Body of pancreas (tissue), 4 donors: ENCODE measurements at regions not wholly inside any gene's neighbourhood (a gene's known extent, or its start where the extent isn't known, plus 50 kb on each side); places are given as distances from the start of the nearest gene placed in this dataset.

ENCODE experiments used
- ATAC-seq: fragments of 150-250 bp; one replicate; pipeline ENCODE4 v1.9.1; 2016
- DNase-seq, 4 donors: peaks; one replicate each; pipeline ENCODE4 v3.0.0-alpha.2; 2019
- H3K27ac ChIP-seq, 4 donors: fragments of 200-600 bp; sonication (generic); 1 replicate in 3 of 4; 2 replicates in 1 of 4; pipeline versions ENCODE4 v1.5.1 to v1.6.1; 2016 to 2019; ENCODE audit warnings: mild to moderate bottlenecking in 1 of 4, mixed read lengths in 1 of 4, moderate library complexity in 1 of 4
- H3K27me3 ChIP-seq, 2 donors: fragments of 200-600 bp; sonication (generic); one replicate each; pipeline ENCODE4 v1.6.0; 2016; ENCODE audit warnings: mild to moderate bottlenecking in 1 of 2
- H3K36me3 ChIP-seq, 2 donors: fragments of 200-600 bp; sonication (generic); replicated peaks in 1 of 2; 2 replicates each; pipeline ENCODE4 v1.5.1; 2016; ENCODE audit warnings: low read depth in 2 of 2; ENCODE audit not compliant: insufficient read depth in 1 of 2
- H3K4me1 ChIP-seq: fragments of 200-600 bp; sonication (generic); one replicate; pipeline ENCODE4 v1.6.0; 2016
- H3K4me3 ChIP-seq, 2 donors: fragments of 200-600 bp; sonication (generic); 1 replicate in 1 of 2; 2 replicates in 1 of 2; pipeline ENCODE4 v1.5.1; 2016 to 2019
- H3K9me3 ChIP-seq, 3 donors: fragments of 200-600 bp; sonication (generic); 1 replicate in 2 of 3; 2 replicates in 1 of 3; pipeline ENCODE4 v1.5.1; 2016
- POLR2A ChIP-seq, 3 donors: fragments of 450-650 bp; IDR thresholded peaks; one replicate each; pipeline ENCODE4 v1.6.1; 2016; ENCODE audit warnings: antibody characterized with exemption in 3 of 3, mild to moderate bottlenecking in 2 of 3
- WGBS, 2 donors: methylation state at CpG; one replicate each; pipeline ENCODE4 v1.1.5; 2017; 5-methylcytosine and 5-hydroxymethylcytosine counted together
- intact Hi-C: fragments of 100-400 bp; cut with DNase I; formaldehyde crosslinking; loops from one replicate; pipeline ENCODE4 v1.15.1; 2023
- TF ChIP-seq, protein P1 (sequence below), 7 experiments: fragments of 450-650 bp in 4 of 7; fragments of 200-600 bp in 3 of 7; sonication (generic) in 3 of 7; IDR thresholded peaks; one replicate each; pipeline ENCODE4 v1.5.1; 2016 to 2019; ENCODE audit warnings: antibody characterized with exemption in 7 of 7

DNA sequence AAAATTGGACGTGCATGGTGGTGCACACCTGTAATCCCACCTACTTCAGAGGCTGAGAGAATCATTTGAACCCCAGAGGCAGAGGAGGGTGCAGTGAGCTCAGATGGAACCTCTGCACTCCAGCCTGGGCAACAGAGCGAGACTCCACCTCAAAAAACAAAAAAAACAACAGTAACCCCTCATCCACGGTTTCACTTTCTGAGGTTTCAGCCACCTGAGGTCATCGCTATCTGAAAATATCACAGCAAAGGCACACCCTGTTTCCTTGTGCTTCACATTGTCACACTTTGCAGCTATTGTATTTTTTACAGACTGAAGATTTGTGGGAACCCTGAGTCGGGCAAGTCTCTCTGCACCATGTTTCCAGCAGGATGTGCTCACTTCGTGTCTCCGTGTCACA, 54.1 kb upstream of the FOXQ1 start:
- 83 to 86% methylated on average over 7 of the region's 7 CpGs for WGBS, 2 donors
- Histone ChIP-seq H3K4me3 (no peak overlapping the region), H3K27me3 (no peaks in the 10 kb centered on the region), H3K4me1 (no peaks in the 10 kb centered on the region), H3K9me3 (no peaks in the 10 kb centered on the region), H3K36me3 (no peaks in the 10 kb centered on the region), H3K27ac (no peak overlapping the region)
- intact Hi-C loops = no loop called here
- DNase-seq = no peak
- TF ChIP-seq POLR2A (IDR thresholded peaks at IDR 0.05) = no peak
- TF ChIP-seq, protein P1, sequence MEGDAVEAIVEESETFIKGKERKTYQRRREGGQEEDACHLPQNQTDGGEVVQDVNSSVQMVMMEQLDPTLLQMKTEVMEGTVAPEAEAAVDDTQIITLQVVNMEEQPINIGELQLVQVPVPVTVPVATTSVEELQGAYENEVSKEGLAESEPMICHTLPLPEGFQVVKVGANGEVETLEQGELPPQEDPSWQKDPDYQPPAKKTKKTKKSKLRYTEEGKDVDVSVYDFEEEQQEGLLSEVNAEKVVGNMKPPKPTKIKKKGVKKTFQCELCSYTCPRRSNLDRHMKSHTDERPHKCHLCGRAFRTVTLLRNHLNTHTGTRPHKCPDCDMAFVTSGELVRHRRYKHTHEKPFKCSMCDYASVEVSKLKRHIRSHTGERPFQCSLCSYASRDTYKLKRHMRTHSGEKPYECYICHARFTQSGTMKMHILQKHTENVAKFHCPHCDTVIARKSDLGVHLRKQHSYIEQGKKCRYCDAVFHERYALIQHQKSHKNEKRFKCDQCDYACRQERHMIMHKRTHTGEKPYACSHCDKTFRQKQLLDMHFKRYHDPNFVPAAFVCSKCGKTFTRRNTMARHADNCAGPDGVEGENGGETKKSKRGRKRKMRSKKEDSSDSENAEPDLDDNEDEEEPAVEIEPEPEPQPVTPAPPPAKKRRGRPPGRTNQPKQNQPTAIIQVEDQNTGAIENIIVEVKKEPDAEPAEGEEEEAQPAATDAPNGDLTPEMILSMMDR (IDR thresholded peaks at IDR 0.05) = no peak
- ATAC-seq = no peak

DNA sequence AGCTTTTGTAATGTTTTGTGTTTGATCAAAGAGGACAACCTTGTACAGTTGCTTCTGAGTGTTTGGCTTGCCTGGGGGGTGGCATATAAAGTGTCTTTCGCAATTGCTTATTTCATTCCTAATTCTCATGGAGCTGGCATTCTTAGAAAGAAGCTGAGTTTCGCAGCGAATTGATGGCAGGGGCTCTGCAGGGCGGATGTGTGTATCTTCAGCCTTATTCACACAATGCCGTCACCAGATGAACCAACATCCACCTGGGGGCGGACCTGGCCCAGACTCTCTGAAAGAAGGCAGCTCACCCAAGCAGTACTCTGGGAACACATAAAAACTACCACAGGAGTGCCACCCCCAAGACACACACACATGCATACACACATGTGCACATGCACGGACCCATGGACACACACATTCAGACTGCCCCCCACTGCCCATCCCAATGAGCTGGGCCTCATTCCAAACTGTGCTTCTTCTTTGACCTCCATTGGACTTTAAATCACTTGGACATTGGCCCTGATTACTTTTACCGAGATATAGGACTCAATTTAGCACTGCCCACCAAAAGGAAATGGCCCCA, 55.4 kb upstream of the FOXQ1 start:
- 89 to 93% methylated on average over 8 of the region's 8 CpGs for WGBS, 2 donors
- H3K36me3 ChIP-seq = no peaks in the 10 kb centered on the region
- ATAC-seq = no peak
- H3K27ac ChIP-seq = no peak overlapping the region
- no peak for DNase-seq
- H3K4me1 ChIP-seq = peaks cover 9% of the 10 kb centered on the region
- H3K27me3 ChIP-seq = no peaks in the 10 kb centered on the region
- no peak overlapping the region for H3K4me3 ChIP-seq
- no peaks in the 10 kb centered on the region for H3K9me3 ChIP-seq
- TF ChIP-seq, protein P1 (IDR thresholded peaks at IDR 0.05) = no peak
- intact Hi-C loops = no loop called here

DNA sequence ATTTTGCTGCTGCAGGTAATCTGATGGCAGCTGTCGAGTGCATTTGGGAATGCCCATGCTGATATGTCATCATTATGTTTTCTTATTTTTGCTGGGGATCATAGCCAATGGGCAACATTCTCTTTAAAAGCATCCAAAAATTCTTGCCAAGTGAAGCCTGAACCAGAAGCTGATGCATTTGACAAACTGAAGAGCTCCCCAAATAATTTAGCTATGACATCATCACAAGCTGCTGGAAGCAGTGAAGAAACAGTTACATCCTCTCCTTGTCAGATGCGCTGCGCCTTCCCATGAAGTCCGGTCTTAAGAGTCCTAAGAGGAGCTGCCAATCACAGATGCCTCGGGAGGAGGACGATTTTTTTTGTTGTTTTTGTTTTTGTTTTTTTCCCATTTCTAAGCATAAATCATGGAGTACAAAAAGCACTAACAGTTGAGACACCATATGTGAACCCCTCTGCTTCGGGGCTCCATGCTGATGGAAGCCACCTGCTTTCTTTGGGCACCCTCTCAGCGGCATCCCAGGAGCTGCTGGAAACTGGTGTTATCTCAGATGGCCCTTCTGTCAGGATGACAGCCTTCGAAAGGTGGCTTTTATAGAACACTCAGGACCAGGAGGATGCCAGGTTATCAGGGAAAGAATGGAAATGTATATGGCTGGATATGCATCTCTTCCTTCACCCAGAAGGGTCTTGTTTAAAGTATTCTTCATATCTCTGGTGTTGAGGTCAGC, 56.1 kb upstream of the FOXQ1 start:
- no peaks in the 10 kb centered on the region for H3K27me3 ChIP-seq
- 76 to 83% methylated on average over 9 of the region's 9 CpGs for WGBS, 2 donors
- TF ChIP-seq POLR2A (IDR thresholded peaks at IDR 0.05) = no peak
- TF ChIP-seq, protein P1 (IDR thresholded peaks at IDR 0.05) = no peak
- H3K4me1 ChIP-seq = peaks cover 14% of the 10 kb centered on the region
- no peak overlapping the region for H3K4me3 ChIP-seq
- intact Hi-C loops = no loop called here
- no peaks in the 10 kb centered on the region for H3K36me3 ChIP-seq
- no peak for DNase-seq
- no peak for ATAC-seq
- no peaks in the 10 kb centered on the region for H3K9me3 ChIP-seq
- no peak overlapping the region for H3K27ac ChIP-seq

DNA sequence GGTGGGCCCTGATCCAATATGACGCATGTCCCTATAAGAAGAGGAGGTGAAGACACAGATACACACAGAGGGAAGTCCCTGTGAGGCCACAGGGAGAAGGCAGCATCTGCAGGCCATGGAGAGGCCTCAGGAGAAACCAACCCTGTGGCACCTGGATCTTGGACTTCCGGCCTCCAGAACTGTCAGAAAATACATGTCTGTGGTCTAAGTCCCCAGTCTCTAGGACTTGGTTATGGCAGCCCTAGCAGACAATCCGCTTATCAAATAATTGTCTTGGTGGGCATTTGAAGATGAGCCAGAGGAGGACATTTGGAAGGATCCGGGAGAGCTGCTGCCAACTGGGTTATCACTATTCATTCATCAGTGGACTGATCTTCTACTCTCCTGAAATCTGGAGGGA, 57.6 kb upstream of the FOXQ1 start:
- DNase-seq = no peak
- Histone ChIP-seq H3K36me3 (no peaks in the 10 kb centered on the region), H3K27me3 (no peaks in the 10 kb centered on the region), H3K4me3 (no peak overlapping the region), H3K9me3 (no peaks in the 10 kb centered on the region), H3K4me1 (peaks cover 14% of the 10 kb centered on the region), H3K27ac (no peak overlapping the region)
- intact Hi-C loops = no loop called here
- WGBS, 2 donors = 87 to 95% methylated on average over 4 of the region's 4 CpGs
- TF ChIP-seq POLR2A (IDR thresholded peaks at IDR 0.05) = no peak
- TF ChIP-seq, protein P1 (IDR thresholded peaks at IDR 0.05) = no peak
- ATAC-seq = no peak

DNA sequence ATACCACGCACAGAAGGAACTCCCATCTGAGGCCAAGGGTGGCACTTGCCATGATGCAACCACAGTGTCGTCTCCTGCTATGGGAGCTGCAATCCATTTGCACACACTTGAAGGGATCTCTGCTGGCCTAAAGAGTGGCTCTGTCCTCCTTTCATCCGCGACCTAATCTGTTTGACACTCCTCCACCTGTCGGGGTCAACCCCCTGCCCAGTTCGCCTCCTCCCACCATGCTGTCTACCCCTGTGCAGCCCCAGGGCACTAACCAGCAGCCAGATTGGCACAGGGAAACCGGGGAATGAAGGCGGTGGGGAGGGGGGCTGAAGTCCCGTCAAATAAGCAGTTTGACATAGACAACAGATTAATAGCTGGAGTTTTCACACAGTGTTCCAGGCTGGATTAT, 58.1 kb upstream of the FOXQ1 start:
- no peaks in the 10 kb centered on the region for H3K27me3 ChIP-seq
- ATAC-seq = no peak
- no peak for DNase-seq
- no peak for TF ChIP-seq POLR2A (IDR thresholded peaks at IDR 0.05)
- TF ChIP-seq, protein P1 (IDR thresholded peaks at IDR 0.05) = no peak
- no peak overlapping the region for H3K4me3 ChIP-seq
- no peaks in the 10 kb centered on the region for H3K9me3 ChIP-seq
- intact Hi-C loops = no loop called here
- WGBS, 2 donors = 95 to 96% methylated on average over 9 of the region's 9 CpGs
- peaks cover 14% of the 10 kb centered on the region for H3K4me1 ChIP-seq
- H3K27ac ChIP-seq = no peak overlapping the region
- H3K36me3 ChIP-seq = no peaks in the 10 kb centered on the region
